OCI-LY3 (cell line): ENCODE measurements at regions not wholly inside any gene's neighbourhood (a gene's known extent, or its start where the extent isn't known, plus 50 kb on each side); places are given as distances from the start of the nearest gene placed in this dataset.

Experiments used
- H2AFZ ChIP-seq: fragments of 200-600, 300-600 bp; shearing (Covaris generic); 2 replicates; pipeline ENCODE4 v1.6.0; 2014; ENCODE audit warnings: antibody characterized with exemption, low read depth, low read length
- H3K27ac ChIP-seq: fragments of 200-600, 300-600 bp; sonication (generic); 2 replicates; pipeline ENCODE4 v1.5.1; 2014; ENCODE audit warnings: mild to moderate bottlenecking, low read length, moderate library complexity, mixed read lengths
- H3K27me3 ChIP-seq: fragments of 200-600, 300-600 bp; sonication (generic); 2 replicates; pipeline ENCODE4 v1.6.1; 2014; ENCODE audit warnings: low read depth, low read length, mixed read lengths
- H3K36me3 ChIP-seq: fragments of 200-600, 300-600 bp; sonication (generic); replicated peaks from 2 replicates; pipeline ENCODE3; 2014; ENCODE audit warnings: low read depth, low read length, mixed read lengths
- H3K4me1 ChIP-seq: fragments of 300-600, 200-600 bp; sonication (generic); 2 replicates; pipeline ENCODE4 v1.6.1; 2014; ENCODE audit warnings: low read length, mixed read lengths
- H3K4me2 ChIP-seq: fragments of 200-600, 300-600 bp; sonication (generic); 2 replicates; pipeline ENCODE4 v1.6.1; 2014; ENCODE audit warnings: low read length, mixed read lengths
- H3K4me3 ChIP-seq: fragments of 300-600, 200-600 bp; sonication (generic); 2 replicates; pipeline ENCODE4 v1.5.1; 2014; ENCODE audit warnings: antibody characterized with exemption, mild to moderate bottlenecking, low read length, moderate library complexity
- H3K79me2 ChIP-seq: fragments of 300-600, 200-600 bp; shearing (Covaris generic); 2 replicates; pipeline ENCODE4 v1.6.1; 2014; ENCODE audit warnings: mild to moderate bottlenecking, low read length, mixed read lengths
- H3K9ac ChIP-seq: fragments of 300-600, 200-600 bp; shearing (Covaris generic); 2 replicates; pipeline ENCODE4 v1.6.0; 2014; ENCODE audit warnings: mild to moderate bottlenecking, low read length, moderate library complexity
- H3K9me3 ChIP-seq: fragments of 200-600, 300-600 bp; shearing (Covaris generic); 2 replicates; pipeline ENCODE4 v1.6.1; 2014; ENCODE audit warnings: low read length, mixed read lengths; ENCODE audit not compliant: insufficient read depth
- H4K20me1 ChIP-seq: fragments of 200-600, 300-600 bp; sonication (generic); 2 replicates; pipeline ENCODE4 v1.6.1; 2016; ENCODE audit warnings: low read length, mixed read lengths; ENCODE audit not compliant: insufficient read depth
- EZH2phosphoT487 ChIP-seq: fragments of 200-600 bp; shearing (Covaris generic); IDR thresholded peaks from 2 replicates; pipeline ENCODE4 v1.6.1; 2018; ENCODE audit warnings: antibody characterized with exemption, mixed run types, low read depth
- TF ChIP-seq, protein P1 (sequence below): fragments of 200-600, 300-600 bp; sonication (generic); IDR thresholded peaks from 2 replicates; pipeline ENCODE4 v1.5.1; 2014; ENCODE audit warnings: antibody characterized with exemption, low read length, low read depth

DNA sequence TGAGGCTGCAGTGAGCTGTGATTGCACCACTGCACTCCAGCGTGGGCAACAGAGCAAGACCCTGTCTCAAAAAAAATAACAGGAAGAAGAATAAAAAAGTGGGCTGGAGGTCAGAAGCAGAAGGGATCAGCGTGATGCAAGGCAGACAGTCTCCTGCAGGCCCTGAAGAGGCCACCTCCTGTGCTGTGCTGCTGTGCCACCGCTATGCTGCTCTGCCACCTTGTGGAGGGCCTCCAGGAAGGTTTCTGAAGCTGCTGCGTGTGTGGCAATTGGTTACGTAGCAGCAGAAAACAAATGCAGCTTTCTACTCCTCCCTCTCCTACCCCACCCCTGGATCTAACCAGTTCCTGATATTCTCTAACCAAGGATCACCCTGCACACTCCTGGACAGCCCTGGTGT lies 815.5 kb downstream of the KCNJ18 start:
- no peaks in the 10 kb centered on the region for H3K36me3 ChIP-seq
- H3K4me2 ChIP-seq, result no peak overlapping the region
- H2AFZ ChIP-seq, result no peak overlapping the region
- no peak for TF ChIP-seq EZH2phosphoT487
- TF ChIP-seq, protein P1, sequence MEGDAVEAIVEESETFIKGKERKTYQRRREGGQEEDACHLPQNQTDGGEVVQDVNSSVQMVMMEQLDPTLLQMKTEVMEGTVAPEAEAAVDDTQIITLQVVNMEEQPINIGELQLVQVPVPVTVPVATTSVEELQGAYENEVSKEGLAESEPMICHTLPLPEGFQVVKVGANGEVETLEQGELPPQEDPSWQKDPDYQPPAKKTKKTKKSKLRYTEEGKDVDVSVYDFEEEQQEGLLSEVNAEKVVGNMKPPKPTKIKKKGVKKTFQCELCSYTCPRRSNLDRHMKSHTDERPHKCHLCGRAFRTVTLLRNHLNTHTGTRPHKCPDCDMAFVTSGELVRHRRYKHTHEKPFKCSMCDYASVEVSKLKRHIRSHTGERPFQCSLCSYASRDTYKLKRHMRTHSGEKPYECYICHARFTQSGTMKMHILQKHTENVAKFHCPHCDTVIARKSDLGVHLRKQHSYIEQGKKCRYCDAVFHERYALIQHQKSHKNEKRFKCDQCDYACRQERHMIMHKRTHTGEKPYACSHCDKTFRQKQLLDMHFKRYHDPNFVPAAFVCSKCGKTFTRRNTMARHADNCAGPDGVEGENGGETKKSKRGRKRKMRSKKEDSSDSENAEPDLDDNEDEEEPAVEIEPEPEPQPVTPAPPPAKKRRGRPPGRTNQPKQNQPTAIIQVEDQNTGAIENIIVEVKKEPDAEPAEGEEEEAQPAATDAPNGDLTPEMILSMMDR, result no peak
- H3K4me1 ChIP-seq, result no peaks in the 10 kb centered on the region
- H3K4me3 ChIP-seq, result no peak overlapping the region
- no peak overlapping the region for H3K9ac ChIP-seq
- H3K79me2 ChIP-seq, result no peaks in the 10 kb centered on the region
- H3K27ac ChIP-seq, result no peak overlapping the region
- H4K20me1 ChIP-seq, result no peaks in the 10 kb centered on the region
- no peaks in the 10 kb centered on the region for H3K9me3 ChIP-seq
- no peaks in the 10 kb centered on the region for H3K27me3 ChIP-seq

- H3K4me2 ChIP-seq, result no peak overlapping the region
- H3K9me3 ChIP-seq, result no peaks in the 10 kb centered on the region
- H3K9ac ChIP-seq, result no peak overlapping the region
- TF ChIP-seq, protein P1, result no peak
- TF ChIP-seq EZH2phosphoT487, result no peak
- H4K20me1 ChIP-seq, result no peaks in the 10 kb centered on the region
- no peak overlapping the region for H3K4me3 ChIP-seq
- no peaks in the 10 kb centered on the region for H3K36me3 ChIP-seq
- H3K79me2 ChIP-seq, result no peaks in the 10 kb centered on the region
- no peaks in the 10 kb centered on the region for H3K27me3 ChIP-seq
- no peak overlapping the region for H2AFZ ChIP-seq
- H3K27ac ChIP-seq, result no peak overlapping the region
- H3K4me1 ChIP-seq, result no peaks in the 10 kb centered on the region
These were observed 818.2 kb downstream of the KCNJ18 start for GRCh38 chr17:22510504-22510903.

DNA sequence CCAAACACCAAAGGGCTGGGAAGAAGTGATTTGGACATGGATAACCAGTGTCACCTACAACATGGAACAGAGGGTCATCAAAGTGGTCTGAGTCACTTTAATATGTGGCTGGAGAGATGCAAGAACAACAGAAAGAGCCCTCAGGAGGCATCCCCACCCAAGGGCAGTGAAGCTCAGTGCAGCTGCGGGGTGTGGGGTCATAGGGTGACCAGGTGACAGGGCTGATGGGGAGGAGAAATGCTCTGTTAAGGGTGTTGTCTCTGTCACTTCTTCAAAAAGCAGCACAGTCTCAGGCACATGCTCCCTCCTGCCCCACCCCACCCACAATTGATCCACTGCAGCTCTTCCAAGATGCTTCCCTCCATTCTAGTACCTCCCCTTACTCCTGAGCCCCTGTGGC lies 819.1 kb downstream of the KCNJ18 start:
- H3K4me1 ChIP-seq, result no peaks in the 10 kb centered on the region
- no peak overlapping the region for H3K27ac ChIP-seq
- no peak overlapping the region for H3K9ac ChIP-seq
- H3K27me3 ChIP-seq, result no peaks in the 10 kb centered on the region
- no peaks in the 10 kb centered on the region for H4K20me1 ChIP-seq
- no peaks in the 10 kb centered on the region for H3K79me2 ChIP-seq
- no peak overlapping the region for H3K4me2 ChIP-seq
- no peak overlapping the region for H3K4me3 ChIP-seq
- no peaks in the 10 kb centered on the region for H3K9me3 ChIP-seq
- no peaks in the 10 kb centered on the region for H3K36me3 ChIP-seq
- TF ChIP-seq, protein P1, result no peak
- TF ChIP-seq EZH2phosphoT487, result no peak
- H2AFZ ChIP-seq, result no peak overlapping the region

- H3K9me3 ChIP-seq, result no peaks in the 10 kb centered on the region
- no peaks in the 10 kb centered on the region for H3K4me1 ChIP-seq
- H3K27ac ChIP-seq, result no peak overlapping the region
- no peaks in the 10 kb centered on the region for H3K36me3 ChIP-seq
- no peak overlapping the region for H3K9ac ChIP-seq
- H3K4me3 ChIP-seq, result no peak overlapping the region
- no peaks in the 10 kb centered on the region for H3K79me2 ChIP-seq
- no peaks in the 10 kb centered on the region for H3K27me3 ChIP-seq
- no peak overlapping the region for H2AFZ ChIP-seq
- H3K4me2 ChIP-seq, result no peak overlapping the region
- TF ChIP-seq EZH2phosphoT487, result no peak
- TF ChIP-seq, protein P1, result no peak
- H4K20me1 ChIP-seq, result no peaks in the 10 kb centered on the region
These were observed 819.7 kb downstream of the KCNJ18 start for GRCh38 chr17:22512057-22512456.
